ENCODE measurements at regions not wholly inside any gene's neighbourhood (a gene's known extent, or its start where the extent isn't known, plus 50 kb on each side); places are given as distances from the start of the nearest gene placed in this dataset.
"Not testable (repeated sequence)": the region's sequence is repeated elsewhere in the genome, so short reads cannot be mapped to it uniquely, and the experiment has no call there.

GRCh38 chr11:3583476-3583875 lies 58.3 kb downstream of the ART5 start:
- DNase-seq; in situ Hi-C loops (cut with HindIII; ENCODE audit: low pct_ligation_motif_present, low pct_unique_long_range_greater_than_20kb, low sequenced_read_pairs): not testable (repeated sequence)

DNA sequence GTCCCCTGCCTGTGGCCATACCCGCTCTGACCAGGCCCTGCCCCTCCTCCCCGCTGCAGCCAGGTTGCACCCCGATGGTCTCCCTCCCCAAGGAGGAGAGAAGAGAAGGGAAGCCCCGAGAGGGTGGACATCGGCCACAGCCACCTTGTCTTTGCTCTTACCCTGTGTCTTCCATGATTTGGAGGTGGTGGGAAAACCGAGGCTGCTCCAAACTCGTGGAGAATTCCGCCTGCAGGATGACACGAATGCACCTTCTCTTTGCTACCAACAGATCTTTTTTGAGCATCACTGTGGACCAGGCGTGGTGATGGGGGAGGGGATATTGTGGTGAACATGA lies 60.4 kb downstream of the ART5 start:
- DNase-seq; in situ Hi-C loops (cut with HindIII; ENCODE audit: low pct_ligation_motif_present, low pct_unique_long_range_greater_than_20kb, low sequenced_read_pairs): not testable (repeated sequence)

GRCh38 chr11:3580487-3581388 lies 61.1 kb downstream of the ART5 start:
- in situ Hi-C loops (cut with HindIII; ENCODE audit: low pct_ligation_motif_present, low pct_unique_long_range_greater_than_20kb, low sequenced_read_pairs): not testable (repeated sequence)
- DNase-seq: peak; percentile 35

DNA sequence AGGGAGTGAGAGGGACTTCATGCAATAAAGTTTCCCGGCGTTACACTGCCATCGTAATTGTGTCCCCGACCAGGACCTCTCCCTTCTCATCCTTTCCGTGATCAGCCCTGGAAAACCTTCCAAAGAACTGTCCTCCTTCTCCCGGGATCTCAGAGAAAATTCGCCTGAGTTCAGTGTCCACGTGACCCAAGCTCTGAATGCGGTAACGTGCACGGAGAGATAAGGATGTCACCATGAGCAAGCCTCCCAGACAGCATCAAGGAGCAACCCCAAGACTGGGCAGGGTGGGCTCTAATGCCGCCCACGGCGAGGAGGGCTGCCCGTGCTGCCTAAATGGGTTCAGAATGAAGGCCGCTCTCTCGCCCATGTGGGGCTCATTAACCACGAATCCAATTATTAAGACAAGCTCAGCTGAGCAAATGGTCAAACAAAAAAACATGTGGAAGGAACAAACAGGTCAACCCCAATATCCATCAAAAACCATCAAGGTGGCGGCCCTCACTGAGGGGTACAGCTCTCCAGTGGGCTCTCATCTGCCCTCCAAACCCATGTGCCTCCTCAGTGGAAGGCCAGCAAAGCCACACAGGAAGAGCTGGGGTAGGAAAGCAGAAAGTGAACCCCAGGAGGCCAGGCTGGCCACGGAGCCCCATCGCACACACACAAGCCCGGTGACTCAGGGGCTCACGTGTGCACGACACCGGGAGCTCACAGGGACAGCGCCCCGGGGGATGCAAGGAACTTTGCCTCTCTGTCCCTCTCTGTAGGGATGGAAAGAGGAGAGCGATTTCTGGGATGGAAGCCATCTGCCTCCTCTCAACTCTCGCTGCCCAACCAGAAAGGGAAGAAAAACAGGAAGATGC lies 62.0 kb downstream of the ART5 start:
- in situ Hi-C loops (cut with HindIII; ENCODE audit: low pct_ligation_motif_present, low pct_unique_long_range_greater_than_20kb, low sequenced_read_pairs); DNase-seq: not testable (repeated sequence)

DNA sequence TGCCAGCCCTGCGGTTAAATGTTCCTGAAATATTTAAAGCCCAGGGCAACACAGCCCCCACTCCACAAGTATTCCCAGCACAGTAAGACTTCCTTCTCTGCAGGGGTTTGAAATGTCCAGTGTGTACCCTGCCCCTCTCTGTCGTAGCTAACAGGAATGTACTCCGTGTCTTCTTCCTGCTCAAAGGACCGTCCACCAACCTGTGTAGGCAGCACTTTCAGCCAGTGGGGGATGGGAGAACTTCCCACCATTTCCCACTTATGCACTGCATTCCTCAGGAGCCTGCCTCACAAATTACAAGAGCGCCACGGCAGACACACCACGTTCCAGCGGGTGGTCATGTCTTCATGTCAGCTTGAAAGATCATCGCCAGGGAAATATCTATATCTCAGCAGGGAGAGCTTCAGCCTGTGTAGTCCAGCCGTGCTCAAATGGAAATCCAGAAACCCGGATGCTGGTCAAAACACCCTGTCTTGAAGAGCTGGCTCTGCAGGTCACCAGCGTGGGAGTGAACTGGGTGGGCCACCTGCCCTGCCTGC lies 65.7 kb downstream of the ART5 start:
- DNase-seq; in situ Hi-C loops (cut with HindIII; ENCODE audit: low pct_ligation_motif_present, low pct_unique_long_range_greater_than_20kb, low sequenced_read_pairs): not testable (repeated sequence)

DNA sequence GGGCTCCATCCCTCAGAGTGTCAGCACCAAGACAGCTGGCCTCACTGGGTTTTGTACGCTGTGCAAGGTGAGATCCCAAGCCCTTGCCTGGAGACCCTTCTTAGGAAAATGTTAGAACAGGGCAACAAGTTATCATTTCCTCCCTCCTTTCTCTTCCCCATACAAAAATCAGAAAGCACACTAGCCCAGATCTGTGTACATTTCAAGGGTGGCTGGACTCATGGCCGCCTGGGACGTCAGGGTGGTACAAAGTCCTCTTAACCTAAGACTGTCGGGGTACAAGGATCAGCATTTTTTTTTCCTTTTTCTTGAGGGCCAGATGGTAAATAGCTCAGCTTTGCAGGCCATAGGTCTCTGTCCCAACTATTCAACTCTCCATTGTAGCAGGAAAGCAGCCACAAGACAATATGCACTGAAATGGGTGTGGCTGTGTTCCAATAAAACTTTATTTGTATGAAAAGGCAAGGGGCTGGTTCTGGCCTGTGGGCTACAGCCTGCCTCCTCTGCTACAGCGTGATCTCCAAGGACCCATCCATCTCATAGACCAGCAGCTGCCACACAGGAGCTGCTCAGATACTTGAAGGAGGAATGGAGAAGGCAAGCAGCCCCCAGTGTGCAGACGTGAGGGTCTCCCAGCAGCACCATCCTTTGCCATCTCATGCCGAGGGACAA lies 68.7 kb downstream of the ART5 start:
- in situ Hi-C loops (cut with HindIII; ENCODE audit: low pct_ligation_motif_present, low pct_unique_long_range_greater_than_20kb, low sequenced_read_pairs); DNase-seq: not testable (repeated sequence)

DNA sequence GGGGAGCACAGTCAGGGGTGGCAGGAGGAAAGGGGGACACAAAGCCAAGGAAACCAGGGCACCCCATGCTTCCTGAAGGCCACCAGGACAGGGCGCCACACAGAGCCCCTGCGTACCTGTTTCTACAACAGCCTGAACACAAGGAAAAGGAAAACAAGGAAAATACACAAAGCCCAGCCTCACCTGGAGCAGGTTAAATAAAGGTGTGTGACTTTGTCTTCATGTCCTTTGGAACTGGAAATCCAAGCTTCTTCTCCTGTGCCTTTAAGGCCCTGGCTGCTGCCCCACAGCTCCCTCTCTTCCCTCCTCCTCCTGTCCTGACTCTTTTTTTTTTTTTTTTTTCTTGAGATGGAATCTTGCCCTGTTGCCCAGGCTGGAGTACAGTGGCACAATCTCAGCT lies 70.0 kb downstream of the ART5 start:
- in situ Hi-C loops (cut with HindIII; ENCODE audit: low pct_ligation_motif_present, low pct_unique_long_range_greater_than_20kb, low sequenced_read_pairs); DNase-seq: not testable (repeated sequence)

DNA sequence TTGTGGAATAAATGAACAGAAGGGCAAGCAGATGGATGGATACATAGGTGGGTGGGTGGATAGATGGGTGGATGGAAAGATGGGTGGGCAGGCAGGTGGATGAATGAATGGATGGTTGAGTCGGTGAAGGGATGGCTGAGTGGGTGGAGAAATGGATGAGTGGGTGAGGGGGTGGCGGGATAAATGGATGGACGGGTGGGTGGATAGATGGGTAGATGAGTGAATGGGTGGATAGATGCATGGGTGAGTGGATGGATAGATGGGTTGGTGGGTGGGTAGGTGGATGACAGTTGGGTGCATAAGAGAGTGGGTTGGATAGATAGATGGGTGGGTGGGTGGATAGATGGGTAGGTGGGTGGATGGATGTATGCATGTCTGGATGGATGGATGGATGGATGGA lies 76.0 kb downstream of the ART5 start:
- in situ Hi-C loops (cut with HindIII; ENCODE audit: low pct_ligation_motif_present, low pct_unique_long_range_greater_than_20kb, low sequenced_read_pairs); DNase-seq: not testable (repeated sequence)

DNA sequence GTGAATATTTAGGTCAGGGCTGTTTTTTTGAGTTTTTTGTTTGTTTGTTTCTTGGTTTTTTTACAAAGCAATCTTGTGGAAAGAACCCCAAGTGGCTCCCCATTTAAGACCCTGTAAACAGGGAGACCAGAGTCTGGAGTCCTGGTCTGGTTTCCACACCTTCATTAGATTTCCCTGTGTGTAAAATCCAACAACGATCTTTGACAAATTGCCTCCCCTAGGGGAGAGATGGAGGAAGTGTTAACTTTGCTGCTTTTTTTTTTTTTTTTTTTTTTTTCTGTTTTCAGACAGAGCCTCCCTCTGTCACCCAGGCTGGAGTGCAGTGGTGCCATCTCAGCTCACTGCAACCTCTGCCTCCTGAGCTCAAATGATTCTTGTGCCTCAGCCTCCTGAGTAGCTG lies 77.4 kb downstream of the ART5 start:
- DNase-seq: peak; percentile 15
- in situ Hi-C loops (cut with HindIII; ENCODE audit: low pct_ligation_motif_present, low pct_unique_long_range_greater_than_20kb, low sequenced_read_pairs): not testable (repeated sequence)

- in situ Hi-C loops (cut with HindIII; ENCODE audit: low pct_ligation_motif_present, low pct_unique_long_range_greater_than_20kb, low sequenced_read_pairs); DNase-seq: not testable (repeated sequence)
Measured at GRCh38 chr11:3554621-3555020, 87.2 kb downstream of the ART5 start.

DNA sequence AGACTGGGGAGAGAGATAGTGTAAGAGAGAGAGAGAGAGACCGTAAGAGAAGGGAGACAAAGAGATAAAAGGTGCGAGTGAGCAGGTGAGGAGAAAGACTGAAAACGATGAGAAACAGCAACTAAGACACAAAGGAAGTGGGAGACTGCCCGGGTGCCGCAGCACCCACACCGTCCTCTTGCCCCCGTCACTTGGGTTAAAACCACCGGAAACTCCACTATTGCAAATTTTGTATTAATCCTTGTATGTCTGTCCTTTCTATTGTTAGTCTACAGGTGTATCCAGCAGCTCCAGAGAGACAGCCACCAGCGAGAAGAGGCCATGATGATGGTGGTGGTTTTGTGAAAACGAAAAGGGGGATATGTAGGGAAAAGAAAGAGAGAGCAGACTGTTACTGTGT lies 96.8 kb downstream of the ART5 start:
- DNase-seq; in situ Hi-C loops (cut with HindIII; ENCODE audit: low pct_ligation_motif_present, low pct_unique_long_range_greater_than_20kb, low sequenced_read_pairs): not testable (repeated sequence)

- in situ Hi-C loops (cut with HindIII; ENCODE audit: low pct_ligation_motif_present, low pct_unique_long_range_greater_than_20kb, low sequenced_read_pairs); DNase-seq: not testable (repeated sequence)
Measured at GRCh38 chr11:3538220-3538619, 103.6 kb downstream of the ART5 start.

- in situ Hi-C loops (cut with HindIII; ENCODE audit: low pct_ligation_motif_present, low pct_unique_long_range_greater_than_20kb, low sequenced_read_pairs); DNase-seq: not testable (repeated sequence)
Measured at GRCh38 chr11:3537254-3537653, 104.5 kb downstream of the ART5 start.

DNA sequence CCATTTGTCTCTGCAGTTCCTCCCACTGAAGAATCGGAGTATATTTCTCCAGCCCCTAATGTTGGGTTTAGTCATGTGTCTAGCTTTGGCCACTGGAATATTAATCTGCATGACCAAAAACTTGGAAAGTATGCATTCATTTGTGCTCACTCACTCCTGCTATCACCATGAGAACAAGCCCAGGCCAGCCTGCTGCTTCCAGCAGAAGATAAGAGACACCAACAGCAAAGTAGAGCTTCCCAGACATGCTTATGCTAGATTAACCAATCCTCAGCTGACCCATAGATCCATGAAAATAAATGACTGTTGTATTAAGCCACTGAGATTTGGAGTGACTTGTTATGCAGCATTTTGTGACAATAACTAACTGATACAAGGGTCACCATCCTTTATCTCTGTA lies 108.8 kb downstream of the ART5 start:
- in situ Hi-C loops (cut with HindIII; ENCODE audit: low pct_ligation_motif_present, low pct_unique_long_range_greater_than_20kb, low sequenced_read_pairs); DNase-seq: not testable (repeated sequence)

- in situ Hi-C loops (cut with HindIII; ENCODE audit: low pct_ligation_motif_present, low pct_unique_long_range_greater_than_20kb, low sequenced_read_pairs); DNase-seq: not testable (repeated sequence)
Measured at GRCh38 chr11:3531280-3531679, 110.5 kb downstream of the ART5 start.

GRCh38 chr11:3523567-3523966 lies 118.2 kb downstream of the ART5 start:
- DNase-seq; in situ Hi-C loops (cut with HindIII; ENCODE audit: low pct_ligation_motif_present, low pct_unique_long_range_greater_than_20kb, low sequenced_read_pairs): not testable (repeated sequence)

DNA sequence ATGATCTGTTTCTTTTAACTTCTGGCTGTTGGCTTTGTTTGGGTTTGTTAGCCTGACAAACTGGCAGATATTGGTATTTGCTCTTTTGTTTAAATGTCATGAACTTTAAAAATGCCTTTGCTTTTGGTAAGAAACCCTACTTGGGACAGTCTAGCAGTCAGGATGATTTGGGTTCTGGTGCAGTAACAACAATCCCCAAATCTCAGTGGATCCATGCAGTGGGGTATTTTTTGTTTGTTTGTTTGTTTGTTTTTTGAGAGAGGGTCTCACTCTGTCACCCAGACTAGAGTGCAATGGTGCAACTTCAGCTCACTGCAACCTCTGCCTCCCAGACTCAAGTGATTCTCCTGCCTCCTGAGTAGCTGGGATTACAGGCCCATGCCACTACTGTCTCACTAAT lies 120.9 kb downstream of the ART5 start:
- in situ Hi-C loops (cut with HindIII; ENCODE audit: low pct_ligation_motif_present, low pct_unique_long_range_greater_than_20kb, low sequenced_read_pairs); DNase-seq: not testable (repeated sequence)

DNA sequence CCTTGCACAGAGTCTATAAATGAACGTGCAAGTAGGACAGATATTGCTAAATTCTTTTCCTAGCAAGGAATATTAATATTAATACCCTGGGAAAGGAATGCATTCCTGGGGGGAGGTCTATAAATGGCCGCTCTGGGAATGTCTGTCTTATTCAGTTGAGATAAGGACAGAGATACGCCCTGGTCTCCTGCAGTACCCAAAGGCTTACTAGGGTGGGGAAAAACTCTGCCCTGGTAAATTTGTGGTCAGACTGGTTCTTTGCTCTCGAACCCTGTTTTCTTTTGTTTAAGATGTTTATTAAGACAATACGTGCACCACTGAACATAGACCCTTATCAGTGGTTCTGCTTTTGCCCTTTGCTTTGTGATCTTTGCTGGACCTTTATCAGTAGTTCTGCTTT lies 122.0 kb downstream of the ART5 start:
- in situ Hi-C loops (cut with HindIII; ENCODE audit: low pct_ligation_motif_present, low pct_unique_long_range_greater_than_20kb, low sequenced_read_pairs); DNase-seq: not testable (repeated sequence)
